ENCODE measurements at regions not wholly inside any gene's neighbourhood (a gene's known extent, or its start where the extent isn't known, plus 50 kb on each side); places are given as distances from the start of the nearest gene placed in this dataset.

- TF ChIP-seq SMYD3 (CRISPR knock-in tag; IDR thresholded peaks at IDR 0.05) (no peak), HNF4A (CRISPR knock-in tag; IDR thresholded peaks at IDR 0.05) (peak; percentile 62), HMG20B (CRISPR knock-in tag; conservative IDR thresholded peaks at IDR 0.05) (0 out of 2 replicates have a peak, but pooled peaks have one; percentile 12), ZNF337 (CRISPR knock-in tag; IDR thresholded peaks at IDR 0.05; ENCODE audit: borderline replicate concordance, low read depth) (no peak), SCMH1 (CRISPR knock-in tag; IDR thresholded peaks at IDR 0.05; ENCODE audit: borderline replicate concordance) (no peak), ZNF530 (CRISPR knock-in tag; IDR thresholded peaks at IDR 0.05; ENCODE audit: low read depth) (no peak), HNF1B (CRISPR knock-in tag; IDR thresholded peaks at IDR 0.05) (peak; percentile 54; the same call in 1 of the 2 replicates), ZNF616 (CRISPR knock-in tag; IDR thresholded peaks at IDR 0.05; ENCODE audit: low read depth) (0 out of 2 replicates have a peak, but pooled peaks have one; percentile 25), ZNF546 (CRISPR knock-in tag; conservative IDR thresholded peaks at IDR 0.05) (no peak), ZC3H13 (CRISPR knock-in tag; IDR thresholded peaks at IDR 0.05) (no peak), THYN1 (CRISPR knock-in tag; IDR thresholded peaks at IDR 0.05; ENCODE audit: borderline replicate concordance, low read depth) (no peak), SAP130 (CRISPR knock-in tag; IDR thresholded peaks at IDR 0.05; ENCODE audit: low read depth) (peak; percentile 40), FOSL2 (CRISPR knock-in tag; IDR thresholded peaks at IDR 0.05) (peak; percentile 56), SP2 (CRISPR knock-in tag; IDR thresholded peaks at IDR 0.05) (peak; percentile 32; the same call in 1 of the 2 replicates), MAX (IDR thresholded peaks at IDR 0.05) (peak; percentile 25; the same call in 1 of the 2 replicates)
- TF ChIP-seq, protein P1, sequence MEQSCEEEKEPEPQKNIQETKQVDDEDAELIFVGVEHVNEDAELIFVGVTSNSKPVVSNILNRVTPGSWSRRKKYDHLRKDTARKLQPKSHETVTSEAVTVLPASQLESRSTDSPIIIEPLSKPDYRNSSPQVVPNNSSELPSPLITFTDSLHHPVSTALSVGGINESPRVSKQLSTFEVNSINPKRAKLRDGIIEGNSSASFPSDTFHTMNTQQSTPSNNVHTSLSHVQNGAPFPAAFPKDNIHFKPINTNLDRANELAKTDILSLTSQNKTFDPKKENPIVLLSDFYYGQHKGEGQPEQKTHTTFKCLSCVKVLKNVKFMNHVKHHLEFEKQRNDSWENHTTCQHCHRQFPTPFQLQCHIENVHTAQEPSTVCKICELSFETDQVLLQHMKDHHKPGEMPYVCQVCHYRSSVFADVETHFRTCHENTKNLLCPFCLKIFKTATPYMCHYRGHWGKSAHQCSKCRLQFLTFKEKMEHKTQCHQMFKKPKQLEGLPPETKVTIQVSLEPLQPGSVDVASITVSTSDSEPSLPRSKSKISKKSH (CRISPR knock-in tag; IDR thresholded peaks at IDR 0.05; ENCODE audit: borderline replicate concordance), result no peak
- TF ChIP-seq, protein P2, sequence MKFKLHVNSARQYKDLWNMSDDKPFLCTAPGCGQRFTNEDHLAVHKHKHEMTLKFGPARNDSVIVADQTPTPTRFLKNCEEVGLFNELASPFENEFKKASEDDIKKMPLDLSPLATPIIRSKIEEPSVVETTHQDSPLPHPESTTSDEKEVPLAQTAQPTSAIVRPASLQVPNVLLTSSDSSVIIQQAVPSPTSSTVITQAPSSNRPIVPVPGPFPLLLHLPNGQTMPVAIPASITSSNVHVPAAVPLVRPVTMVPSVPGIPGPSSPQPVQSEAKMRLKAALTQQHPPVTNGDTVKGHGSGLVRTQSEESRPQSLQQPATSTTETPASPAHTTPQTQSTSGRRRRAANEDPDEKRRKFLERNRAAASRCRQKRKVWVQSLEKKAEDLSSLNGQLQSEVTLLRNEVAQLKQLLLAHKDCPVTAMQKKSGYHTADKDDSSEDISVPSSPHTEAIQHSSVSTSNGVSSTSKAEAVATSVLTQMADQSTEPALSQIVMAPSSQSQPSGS (CRISPR knock-in tag; IDR thresholded peaks at IDR 0.05), result peak; percentile 87; the same call in 1 of the 2 replicates
- TF ChIP-seq, protein P3, sequence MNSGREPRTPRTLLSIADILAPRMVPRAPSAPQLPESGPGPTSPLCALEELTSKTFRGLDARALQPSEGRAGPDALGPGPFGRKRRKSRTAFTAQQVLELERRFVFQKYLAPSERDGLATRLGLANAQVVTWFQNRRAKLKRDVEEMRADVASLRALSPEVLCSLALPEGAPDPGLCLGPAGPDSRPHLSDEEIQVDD (CRISPR knock-in tag; IDR thresholded peaks at IDR 0.05; ENCODE audit: borderline replicate concordance), result no peak
- TF ChIP-seq, protein P4, sequence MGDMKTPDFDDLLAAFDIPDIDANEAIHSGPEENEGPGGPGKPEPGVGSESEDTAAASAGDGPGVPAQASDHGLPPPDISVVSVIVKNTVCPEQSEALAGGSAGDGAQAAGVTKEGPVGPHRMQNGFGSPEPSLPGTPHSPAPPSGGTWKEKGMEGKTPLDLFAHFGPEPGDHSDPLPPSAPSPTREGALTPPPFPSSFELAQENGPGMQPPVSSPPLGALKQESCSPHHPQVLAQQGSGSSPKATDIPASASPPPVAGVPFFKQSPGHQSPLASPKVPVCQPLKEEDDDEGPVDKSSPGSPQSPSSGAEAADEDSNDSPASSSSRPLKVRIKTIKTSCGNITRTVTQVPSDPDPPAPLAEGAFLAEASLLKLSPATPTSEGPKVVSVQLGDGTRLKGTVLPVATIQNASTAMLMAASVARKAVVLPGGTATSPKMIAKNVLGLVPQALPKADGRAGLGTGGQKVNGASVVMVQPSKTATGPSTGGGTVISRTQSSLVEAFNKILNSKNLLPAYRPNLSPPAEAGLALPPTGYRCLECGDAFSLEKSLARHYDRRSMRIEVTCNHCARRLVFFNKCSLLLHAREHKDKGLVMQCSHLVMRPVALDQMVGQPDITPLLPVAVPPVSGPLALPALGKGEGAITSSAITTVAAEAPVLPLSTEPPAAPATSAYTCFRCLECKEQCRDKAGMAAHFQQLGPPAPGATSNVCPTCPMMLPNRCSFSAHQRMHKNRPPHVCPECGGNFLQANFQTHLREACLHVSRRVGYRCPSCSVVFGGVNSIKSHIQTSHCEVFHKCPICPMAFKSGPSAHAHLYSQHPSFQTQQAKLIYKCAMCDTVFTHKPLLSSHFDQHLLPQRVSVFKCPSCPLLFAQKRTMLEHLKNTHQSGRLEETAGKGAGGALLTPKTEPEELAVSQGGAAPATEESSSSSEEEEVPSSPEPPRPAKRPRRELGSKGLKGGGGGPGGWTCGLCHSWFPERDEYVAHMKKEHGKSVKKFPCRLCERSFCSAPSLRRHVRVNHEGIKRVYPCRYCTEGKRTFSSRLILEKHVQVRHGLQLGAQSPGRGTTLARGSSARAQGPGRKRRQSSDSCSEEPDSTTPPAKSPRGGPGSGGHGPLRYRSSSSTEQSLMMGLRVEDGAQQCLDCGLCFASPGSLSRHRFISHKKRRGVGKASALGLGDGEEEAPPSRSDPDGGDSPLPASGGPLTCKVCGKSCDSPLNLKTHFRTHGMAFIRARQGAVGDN (CRISPR knock-in tag; IDR thresholded peaks at IDR 0.05), result peak; percentile 29; the same call in 1 of the 2 replicates
Observed at GRCh38 chr5:135141303-135142268, 107.6 kb upstream of the PITX1 start (continued).

All from HepG2 (cell line).